H9 (cell line): ENCODE measurements at regions not wholly inside any gene's neighbourhood (a gene's known extent, or its start where the extent isn't known, plus 50 kb on each side); places are given as distances from the start of the nearest gene placed in this dataset.

Experiments
- DNase-seq: peaks from one replicate; pipeline ENCODE4 v3.0.0-alpha.2; 2017
- H2AFZ ChIP-seq: one replicate; pipeline ENCODE4 v1.6.1; 2013; ENCODE audit warnings: mild to moderate bottlenecking, low read length, control low read depth, moderate library complexity
- H2AK5ac ChIP-seq: 2 replicates; pipeline ENCODE4 v1.6.1; 2013; ENCODE audit warnings: low read length, control low read depth, mixed read lengths; ENCODE audit not compliant: insufficient read length
- H2BK120ac ChIP-seq: one replicate; pipeline ENCODE4 v1.6.1; 2013; ENCODE audit warnings: low read depth, mild to moderate bottlenecking, low read length, control low read depth, inconsistent platforms; ENCODE audit not compliant: poor library complexity, severe bottlenecking
- H2BK12ac ChIP-seq: 2 replicates; pipeline ENCODE4 v1.6.1; 2013; ENCODE audit warnings: low read length, control low read depth, mixed read lengths, low read depth; ENCODE audit not compliant: insufficient read length
- H2BK15ac ChIP-seq: 2 replicates; pipeline ENCODE4 v1.6.1; 2013; ENCODE audit warnings: low read depth, low read length, control low read depth
- H2BK20ac ChIP-seq: one replicate; pipeline ENCODE4 v1.6.1; 2013; ENCODE audit warnings: low read depth, mild to moderate bottlenecking, low read length, control low read depth, inconsistent platforms; ENCODE audit not compliant: poor library complexity, severe bottlenecking
- H2BK5ac ChIP-seq: 2 replicates; pipeline ENCODE4 v1.6.1; 2013; ENCODE audit warnings: low read length, control low read depth, mixed read lengths; ENCODE audit not compliant: insufficient read length
- H3K14ac ChIP-seq: 2 replicates; pipeline ENCODE4 v1.6.1; 2013; ENCODE audit warnings: low read length, control low read depth; ENCODE audit not compliant: insufficient read depth
- H3K18ac ChIP-seq: 2 replicates; pipeline ENCODE4 v1.6.1; 2013; ENCODE audit warnings: low read depth, mild to moderate bottlenecking, mixed read lengths, low read length, control low read depth; ENCODE audit not compliant: insufficient read length
- H3K23ac ChIP-seq: 2 replicates; pipeline ENCODE4 v1.6.1; 2013; ENCODE audit warnings: low read length, control low read depth, mixed read lengths, low read depth; ENCODE audit not compliant: insufficient read length
- H3K23me2 ChIP-seq: 2 replicates; pipeline ENCODE4 v1.6.1; 2013; ENCODE audit warnings: low read depth, mild to moderate bottlenecking, mixed read lengths, low read length, control low read depth; ENCODE audit not compliant: insufficient read length, poor library complexity, severe bottlenecking
- H3K27ac ChIP-seq: 2 replicates; pipeline ENCODE4 v1.5.1; 2013; ENCODE audit warnings: low read length, control low read depth, mixed read lengths, low read depth; ENCODE audit not compliant: insufficient read length
- H3K27me3 ChIP-seq: 2 replicates; pipeline ENCODE4 v1.6.1; 2013; ENCODE audit warnings: low read length, control low read depth, inconsistent platforms; ENCODE audit not compliant: insufficient read depth
- H3K4ac ChIP-seq: 2 replicates; pipeline ENCODE4 v1.6.1; 2013; ENCODE audit warnings: low read depth, mild to moderate bottlenecking, control low read depth, inconsistent platforms, low read length, moderate library complexity
- H3K4me1 ChIP-seq: 2 replicates; pipeline ENCODE4 v1.6.1; 2013; ENCODE audit warnings: low read length, control low read depth, inconsistent platforms; ENCODE audit not compliant: insufficient read depth
- H3K4me2 ChIP-seq: 2 replicates; pipeline ENCODE4 v1.6.1; 2013; ENCODE audit warnings: low read length, control low read depth, mixed read lengths; ENCODE audit not compliant: insufficient read length, insufficient read depth
- H3K56ac ChIP-seq: 2 replicates; pipeline ENCODE4 v1.6.1; 2013; ENCODE audit warnings: low read depth, mild to moderate bottlenecking, mixed read lengths, low read length, control low read depth; ENCODE audit not compliant: insufficient read length
- H3K79me1 ChIP-seq: 2 replicates; pipeline ENCODE4 v1.6.1; 2013; ENCODE audit warnings: low read depth, mild to moderate bottlenecking, moderate library complexity, low read length, control low read depth, inconsistent platforms; ENCODE audit not compliant: insufficient read depth, poor library complexity, severe bottlenecking
- H3K79me2 ChIP-seq: 2 replicates; pipeline ENCODE4 v1.6.1; 2013; ENCODE audit warnings: low read length, control low read depth, inconsistent platforms; ENCODE audit not compliant: insufficient read depth
- H3K9ac ChIP-seq: 2 replicates; pipeline ENCODE4 v1.6.1; 2013; ENCODE audit warnings: low read length, control low read depth, mixed read lengths; ENCODE audit not compliant: insufficient read length; ENCODE audit errors: extremely low read depth
- H3K9me3 ChIP-seq: one replicate; pipeline ENCODE4 v1.6.1; 2013; ENCODE audit warnings: low read depth, low read length, inconsistent platforms; ENCODE audit not compliant: control insufficient read depth
- H3T11ph ChIP-seq: one replicate; pipeline ENCODE4 v1.6.1; 2013; ENCODE audit warnings: mild to moderate bottlenecking, low read length, control low read depth, inconsistent platforms
- H4K20me1 ChIP-seq: one replicate; pipeline ENCODE4 v1.6.1; 2013; ENCODE audit not compliant: control insufficient read depth, insufficient read length, insufficient read depth
- H4K5ac ChIP-seq: 2 replicates; pipeline ENCODE4 v1.6.1; 2013; ENCODE audit warnings: low read depth, mild to moderate bottlenecking, mixed read lengths, low read length, control low read depth; ENCODE audit not compliant: insufficient read length
- H4K8ac ChIP-seq: replicated peaks from 2 replicates; pipeline ENCODE4 v1.6.1; 2013; ENCODE audit warnings: low read length, control low read depth, mixed read lengths, low read depth; ENCODE audit not compliant: insufficient read length
- H4K91ac ChIP-seq: 2 replicates; pipeline ENCODE4 v1.6.1; 2013; ENCODE audit warnings: low read depth, mild to moderate bottlenecking, moderate library complexity, mixed read lengths, low read length, control low read depth; ENCODE audit not compliant: insufficient read length
- H3K27ac Mint-ChIP-seq, 3 experiments: 2 replicates in 2 of 3; 3 replicates in 1 of 3; pipeline ENCODE4 v1.8.0; 2020 to 2021; ENCODE audit warnings: mixed read lengths in 3 of 3, mild to moderate bottlenecking in 1 of 3, moderate library complexity in 1 of 3
- H3K27me3 Mint-ChIP-seq: 2 replicates; pipeline ENCODE4 v1.8.0; 2021; ENCODE audit warnings: low read depth, mild to moderate bottlenecking, moderate library complexity, mixed read lengths
- H3K36me3 Mint-ChIP-seq, 3 experiments: 2 replicates in 2 of 3; 3 replicates in 1 of 3; pipeline ENCODE4 v1.8.0; 2020 to 2021; ENCODE audit warnings: low read depth in 3 of 3, mixed read lengths in 3 of 3; ENCODE audit not compliant: insufficient read depth in 1 of 3
- H3K4me1 Mint-ChIP-seq, 2 experiments: 2 replicates each; pipeline ENCODE4 v1.8.0; 2020; ENCODE audit warnings: mixed read lengths in 2 of 2
- H3K4me3 Mint-ChIP-seq, 2 experiments: 2 replicates in 1 of 2; 3 replicates in 1 of 2; pipeline ENCODE4 v1.8.0; 2020 to 2021; ENCODE audit warnings: mild to moderate bottlenecking in 2 of 2, mixed read lengths in 2 of 2, moderate library complexity in 1 of 2
- H3K9me3 Mint-ChIP-seq, 2 experiments: 2 replicates in 1 of 2; 3 replicates in 1 of 2; pipeline ENCODE4 v1.8.0; 2020; ENCODE audit warnings: mild to moderate bottlenecking in 2 of 2, mixed read lengths in 2 of 2, moderate library complexity in 1 of 2
- CTCF ChIP-seq: fragments of 200-600 bp; sonication (generic); conservative IDR thresholded peaks from 3 replicates; pipeline ENCODE4 v1.8.0; 2021; ENCODE audit warnings: antibody characterized with exemption, mild to moderate bottlenecking
- WGBS: extraction: QIAGEN DNeasy Blood & Tissue Kit; methylation state at CpG from one replicate; pipeline ENCODE4 v1.1.7; 2013; ENCODE audit warnings: missing lambda C conversion rate, low lambda C conversion rate, mixed read lengths; ENCODE audit not compliant: insufficient read length; ENCODE audit errors: extremely low coverage; 5-methylcytosine and 5-hydroxymethylcytosine counted together

GRCh38 chr3:34185301-34185700 lies 386.9 kb downstream of the PDCD6IP start:
- Histone ChIP-seq H2BK20ac (no peak overlapping the region), H3K9me3 (no peaks in the 10 kb centered on the region), H2BK120ac (no peak overlapping the region), H3K9ac (no peak overlapping the region), H2BK15ac (no peak overlapping the region), H2BK12ac (no peak overlapping the region), H4K8ac (no peak overlapping the region), H2BK5ac (no peak overlapping the region), H4K5ac (no peak overlapping the region), H3K27ac (no peak overlapping the region), H3K4ac (no peak overlapping the region), H3K79me1 (no peaks in the 10 kb centered on the region), H3K18ac (no peak overlapping the region), H3K4me1 (peaks cover 3% of the 10 kb centered on the region; the same call in 1 of the 2 replicates), H4K91ac (no peak overlapping the region), H3K23me2 (no peaks in the 10 kb centered on the region), H3T11ph (no peak overlapping the region), H3K79me2 (no peaks in the 10 kb centered on the region), H3K23ac (no peak overlapping the region), H2AFZ (no peak overlapping the region), H4K20me1 (no peaks in the 10 kb centered on the region), H2AK5ac (no peak overlapping the region), H3K4me2 (no peak overlapping the region), H3K27me3 (no peaks in the 10 kb centered on the region), H3K14ac (no peak overlapping the region), H3K56ac (no peak overlapping the region)
- no CpG with 5 or more reads among the region's 1 CpG for WGBS
- no peak for TF ChIP-seq CTCF
- H3K27ac Mint-ChIP-seq, result no peak overlapping the region
- H3K4me1 Mint-ChIP-seq, result peaks cover 16 to 19% of the 10 kb centered on the region in 2 experiments
- DNase-seq, result no peak
- no peak overlapping the region for H3K4me3 Mint-ChIP-seq
- H3K27me3 Mint-ChIP-seq, result no peaks in the 10 kb centered on the region
- no peaks in the 10 kb centered on the region for H3K36me3 Mint-ChIP-seq
- H3K9me3 Mint-ChIP-seq, result no peaks in the 10 kb centered on the region
